ENCODE measurements at regions not wholly inside any gene's neighbourhood (a gene's known extent, or its start where the extent isn't known, plus 50 kb on each side); places are given as distances from the start of the nearest gene placed in this dataset.

- TF ChIP-seq CTCF (IDR thresholded peaks at IDR 0.05) (no peak), POLR2A (IDR thresholded peaks at IDR 0.05) (no peak)
Measured at GRCh38 chr1:63248216-63248615, 74.2 kb upstream of the FOXD3 start.

Data from breast epithelium (tissue), 3 donors.